GM23338 (cell line): ENCODE measurements at regions not wholly inside any gene's neighbourhood (a gene's known extent, or its start where the extent isn't known, plus 50 kb on each side); places are given as distances from the start of the nearest gene placed in this dataset.

Experiments used
- ATAC-seq: fragments of 200-7000 bp; cut with Tn5 transposase; 3 replicates; pipeline ENCODE4 v1.9.1; 2020
- DNase-seq: peaks from one replicate; pipeline ENCODE4 v3.0.0-alpha.2; 2015; ENCODE audit warnings: low spot score
- H2AFZ ChIP-seq: fragments of 200-600 bp; sonication (generic); 2 replicates; pipeline ENCODE4 v1.8.0; 2016; ENCODE audit warnings: antibody characterized with exemption, mild to moderate bottlenecking, moderate library complexity
- H3F3A ChIP-seq: fragments of 200-600 bp; sonication (generic); replicated peaks from 2 replicates; pipeline ENCODE4 v1.8.0; 2017; ENCODE audit warnings: antibody characterized with exemption, mixed run types, low read depth
- H3K27ac ChIP-seq: fragments of 200-600 bp; sonication (generic); 2 replicates; pipeline ENCODE4 v1.6.1; 2016; ENCODE audit warnings: low read depth
- H3K27me3 ChIP-seq: fragments of 200-600 bp; sonication (generic); 2 replicates; pipeline ENCODE4 v1.8.0; 2016; ENCODE audit warnings: mild to moderate bottlenecking, mixed run types, moderate library complexity; ENCODE audit not compliant: insufficient read depth
- H3K36me3 ChIP-seq: fragments of 200-600 bp; sonication (generic); 2 replicates; pipeline ENCODE4 v1.8.0; 2016; ENCODE audit warnings: mild to moderate bottlenecking; ENCODE audit not compliant: insufficient read depth
- H3K4me1 ChIP-seq: fragments of 200-600 bp; sonication (generic); 2 replicates; pipeline ENCODE4 v1.8.0; 2016; ENCODE audit warnings: mild to moderate bottlenecking, moderate library complexity; ENCODE audit not compliant: insufficient read depth
- H3K4me2 ChIP-seq: fragments of 200-600 bp; sonication (generic); 2 replicates; pipeline ENCODE4 v1.7.1; 2017; ENCODE audit warnings: mixed run types
- H3K4me3 ChIP-seq: fragments of 200-600 bp; sonication (generic); 2 replicates; pipeline ENCODE4 v1.6.1; 2016; ENCODE audit warnings: mixed run types
- H3K79me2 ChIP-seq: fragments of 200-600 bp; sonication (generic); replicated peaks from 2 replicates; pipeline ENCODE4 v1.8.0; 2017; ENCODE audit warnings: mild to moderate bottlenecking; ENCODE audit not compliant: insufficient read depth
- H3K9me2 ChIP-seq: fragments of 200-600 bp; sonication (generic); 2 replicates; pipeline ENCODE4 v1.8.0; 2017; ENCODE audit not compliant: insufficient read depth
- H4K20me1 ChIP-seq: fragments of 200-600 bp; sonication (generic); replicated peaks from 2 replicates; pipeline ENCODE4 v1.8.0; 2017; ENCODE audit warnings: mild to moderate bottlenecking; ENCODE audit not compliant: insufficient read depth
- H3K27ac Mint-ChIP-seq: 2 replicates; pipeline ENCODE4 v1.8.0; 2020; ENCODE audit warnings: inconsistent platforms, mild to moderate bottlenecking, moderate library complexity, mixed read lengths
- H3K27me3 Mint-ChIP-seq: 3 replicates; pipeline ENCODE4 v1.8.0; 2022; ENCODE audit warnings: low read depth, mild to moderate bottlenecking, moderate library complexity, mixed read lengths, inconsistent platforms; ENCODE audit not compliant: insufficient read depth, poor library complexity
- H3K36me3 Mint-ChIP-seq: 3 replicates; pipeline ENCODE4 v1.8.0; 2021; ENCODE audit warnings: low read depth, mild to moderate bottlenecking, inconsistent platforms, moderate library complexity, mixed read lengths
- H3K4me1 Mint-ChIP-seq: 3 replicates; pipeline ENCODE4 v1.8.0; 2020; ENCODE audit warnings: mild to moderate bottlenecking, inconsistent platforms, mixed read lengths
- H3K4me3 Mint-ChIP-seq: 3 replicates; pipeline ENCODE4 v1.8.0; 2021; ENCODE audit warnings: moderate library complexity, mild to moderate bottlenecking, inconsistent platforms, mixed read lengths
- H3K9me3 Mint-ChIP-seq: 3 replicates; pipeline ENCODE4 v1.8.0; 2020; ENCODE audit warnings: moderate library complexity, mild to moderate bottlenecking, inconsistent platforms, mixed read lengths
- EZH2 ChIP-seq: fragments of 200-600 bp; sonication (generic); IDR thresholded peaks from one replicate; pipeline ENCODE4 v1.8.0; 2017; ENCODE audit warnings: antibody characterized with exemption, mild to moderate bottlenecking, low read depth; ENCODE audit not compliant: unreplicated experiment
- POLR2AphosphoS5 ChIP-seq: IDR thresholded peaks from 2 replicates; pipeline ENCODE4 v1.6.1; 2016; ENCODE audit warnings: antibody characterized with exemption, low read depth
- ZNF114 ChIP-seq: fragments of 250-450 bp; sonication (Bioruptor Pico); IDR thresholded peaks from 2 replicates; pipeline ENCODE4 v1.5.0; 2020; ENCODE audit warnings: mild to moderate bottlenecking, moderate library complexity
- ZNF462 ChIP-seq: fragments of 250-450 bp; sonication (Bioruptor Pico); IDR thresholded peaks from 2 replicates; pipeline ENCODE4 v1.5.0; 2020; ENCODE audit warnings: mild to moderate bottlenecking, moderate library complexity
- TF ChIP-seq, protein P1 (sequence below), 2 experiments: fragments of 200-600 bp in 1 of 2; sonication (generic) in 1 of 2; conservative IDR thresholded peaks; 2 replicates each; pipeline versions ENCODE4 v1.5.1 to v1.6.1; 2016 to 2017; ENCODE audit warnings: antibody characterized with exemption in 2 of 2, low read depth in 2 of 2, mild to moderate bottlenecking in 2 of 2, moderate library complexity in 1 of 2

DNA sequence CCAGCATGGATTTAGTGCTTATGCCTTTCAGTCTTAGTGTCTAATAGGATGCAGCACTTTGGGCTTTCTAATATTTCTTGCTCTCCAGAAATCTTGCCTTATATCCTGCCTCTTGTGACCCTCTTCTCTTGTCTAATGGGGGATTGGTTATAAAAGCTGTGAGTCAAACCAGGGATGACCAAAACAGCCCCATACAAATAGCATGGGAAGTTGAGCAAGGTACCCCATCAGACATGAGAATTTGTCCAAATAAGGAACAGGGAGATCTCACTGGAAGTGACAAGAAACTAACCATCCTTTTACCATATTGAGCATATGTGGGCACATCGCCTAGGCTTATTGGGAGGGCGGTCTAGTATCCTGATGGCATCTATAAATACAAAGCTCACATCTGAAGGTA, 78.8 kb upstream of the BZW1 start (continued):
- TF ChIP-seq ZNF462 (CRISPR knock-in tag), result no peak
- TF ChIP-seq EZH2, result no peak
- TF ChIP-seq, protein P1, sequence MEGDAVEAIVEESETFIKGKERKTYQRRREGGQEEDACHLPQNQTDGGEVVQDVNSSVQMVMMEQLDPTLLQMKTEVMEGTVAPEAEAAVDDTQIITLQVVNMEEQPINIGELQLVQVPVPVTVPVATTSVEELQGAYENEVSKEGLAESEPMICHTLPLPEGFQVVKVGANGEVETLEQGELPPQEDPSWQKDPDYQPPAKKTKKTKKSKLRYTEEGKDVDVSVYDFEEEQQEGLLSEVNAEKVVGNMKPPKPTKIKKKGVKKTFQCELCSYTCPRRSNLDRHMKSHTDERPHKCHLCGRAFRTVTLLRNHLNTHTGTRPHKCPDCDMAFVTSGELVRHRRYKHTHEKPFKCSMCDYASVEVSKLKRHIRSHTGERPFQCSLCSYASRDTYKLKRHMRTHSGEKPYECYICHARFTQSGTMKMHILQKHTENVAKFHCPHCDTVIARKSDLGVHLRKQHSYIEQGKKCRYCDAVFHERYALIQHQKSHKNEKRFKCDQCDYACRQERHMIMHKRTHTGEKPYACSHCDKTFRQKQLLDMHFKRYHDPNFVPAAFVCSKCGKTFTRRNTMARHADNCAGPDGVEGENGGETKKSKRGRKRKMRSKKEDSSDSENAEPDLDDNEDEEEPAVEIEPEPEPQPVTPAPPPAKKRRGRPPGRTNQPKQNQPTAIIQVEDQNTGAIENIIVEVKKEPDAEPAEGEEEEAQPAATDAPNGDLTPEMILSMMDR (conservative IDR thresholded peaks at IDR 0.05; ENCODE audit: low read depth in 2 of 2), result no peak
- TF ChIP-seq ZNF114 (CRISPR knock-in tag), result no peak
- no peak for TF ChIP-seq POLR2AphosphoS5

DNA sequence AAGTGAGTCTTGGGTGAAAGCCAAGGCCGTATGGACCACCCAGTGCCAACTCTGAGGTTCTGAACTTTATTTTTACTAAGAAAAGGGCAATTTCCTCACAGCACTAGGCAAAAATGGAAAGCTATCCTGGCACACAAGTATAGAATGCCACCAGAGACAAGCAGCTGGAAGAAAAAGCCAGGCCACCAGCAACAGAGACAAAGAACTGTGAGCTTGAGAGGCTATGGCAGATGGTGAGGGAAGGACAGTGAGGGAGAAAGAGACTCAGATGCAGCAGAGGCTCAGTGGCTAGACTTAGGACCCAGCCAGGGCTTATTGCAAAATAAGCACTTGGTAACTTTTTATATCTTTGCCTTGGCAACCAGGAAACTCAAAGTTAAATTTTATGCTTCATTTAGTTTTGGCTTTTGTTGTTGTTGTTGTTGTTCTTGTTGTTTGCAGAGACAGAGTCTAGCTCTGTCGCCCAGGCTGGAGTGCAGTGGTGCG, 78.0 kb upstream of the BZW1 start:
- H3K4me3 Mint-ChIP-seq, result no peak overlapping the region
- DNase-seq, result no peak
- TF ChIP-seq ZNF462 (CRISPR knock-in tag), result no peak

More for the DNA sequence above, 78.0 kb upstream of the BZW1 start:
- Histone ChIP-seq H3K36me3 (no peaks in the 10 kb centered on the region), H3K79me2 (no peaks in the 10 kb centered on the region), H3K4me2 (no peak overlapping the region), H3F3A (no peaks in the 10 kb centered on the region), H3K27me3 (no peaks in the 10 kb centered on the region), H3K4me1 (peaks cover 28% of the 10 kb centered on the region), H3K4me3 (no peak overlapping the region), H2AFZ (no peak overlapping the region; the same call in 1 of the 2 replicates), H4K20me1 (no peaks in the 10 kb centered on the region), H3K27ac (no peak overlapping the region), H3K9me2 (no peaks in the 10 kb centered on the region)
- no peak overlapping the region for H3K27ac Mint-ChIP-seq
- H3K36me3 Mint-ChIP-seq, result no peaks in the 10 kb centered on the region
- peaks cover 4% of the 10 kb centered on the region for H3K27me3 Mint-ChIP-seq
- no peak for ATAC-seq
- peaks cover 41% of the 10 kb centered on the region for H3K4me1 Mint-ChIP-seq
- H3K9me3 Mint-ChIP-seq, result no peaks in the 10 kb centered on the region
